Hippocampal formation (tissue), 2 donors: ENCODE measurements at regions not wholly inside any gene's neighbourhood (a gene's known extent, or its start where the extent isn't known, plus 50 kb on each side); places are given as distances from the start of the nearest gene placed in this dataset.
A peak's percentile ranks its signal among the peaks of the same experiment; 100 is the strongest.
"Not testable (repeated sequence)": the region's sequence is repeated elsewhere in the genome, so short reads cannot be mapped to it uniquely, and the experiment has no call there.

Experiments used
- DNase-seq, 2 donors: peaks; one replicate each; lab custom pipeline; 2025; lab: John Stamatoyannopoulos, UW

DNA sequence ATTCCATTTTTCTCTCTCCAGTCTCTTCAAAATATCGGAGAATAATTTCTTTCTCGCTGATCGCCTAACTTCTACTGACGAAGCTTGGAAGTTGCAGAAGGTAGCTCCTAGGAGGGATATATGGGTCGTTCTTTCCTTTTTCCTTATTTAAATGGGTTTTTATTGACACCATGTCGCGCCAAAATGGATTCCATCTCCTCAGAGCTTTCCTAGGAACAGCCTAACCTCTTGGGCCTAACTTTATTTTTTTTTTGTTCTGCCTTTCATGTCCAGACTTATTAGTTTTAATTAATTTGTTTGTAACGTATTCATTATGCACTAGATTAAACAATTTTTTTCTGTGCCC lies 92.0 kb upstream of the XIST start:
- DNase-seq = no peak

DNA sequence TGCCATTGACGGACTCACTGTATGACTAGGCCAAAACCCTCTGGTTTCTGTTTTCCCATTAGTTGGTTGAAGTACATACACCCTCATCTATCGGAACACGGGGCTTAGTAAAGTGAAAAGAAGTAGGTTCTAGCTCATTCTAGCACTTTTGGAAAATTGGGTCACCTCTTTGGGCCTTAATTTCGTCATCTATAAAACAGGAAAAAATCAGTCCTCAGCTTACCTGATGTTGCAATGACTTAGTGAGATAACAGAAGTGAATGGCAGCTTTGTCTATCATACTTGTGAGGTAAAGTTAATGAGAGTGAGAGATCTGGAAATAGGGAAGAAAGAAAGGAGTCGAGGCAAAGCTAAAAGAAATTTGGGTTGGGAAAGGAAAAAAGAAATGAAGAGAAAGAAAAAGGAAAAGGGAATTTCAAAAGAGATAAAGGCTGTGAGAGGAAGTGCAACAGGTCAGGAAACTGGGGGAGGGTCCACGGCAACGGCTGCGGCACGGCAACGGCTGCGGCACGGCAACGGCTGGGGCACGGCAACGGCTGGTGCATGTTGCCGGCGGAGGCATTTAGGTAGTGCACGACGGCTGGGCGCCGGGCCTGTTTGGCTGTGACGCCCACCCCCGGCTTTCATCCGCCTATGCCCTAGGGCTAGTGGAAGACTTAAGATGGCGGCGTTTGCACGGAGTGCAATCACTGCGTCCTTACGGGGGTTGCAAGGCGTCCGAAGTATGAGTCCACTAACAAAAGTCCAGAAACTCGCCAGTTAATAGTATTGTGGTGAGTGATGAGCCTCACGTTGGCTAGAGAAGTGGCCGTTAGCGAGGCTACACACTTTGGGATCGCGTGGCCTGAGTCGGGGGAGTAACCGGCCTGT lies 91.4 kb upstream of the XIST start:
- DNase-seq = peak; percentile 71 to 91

GRCh38 chrX:73940893-73941470 lies 88.5 kb upstream of the XIST start:
- DNase-seq = no peak

DNA sequence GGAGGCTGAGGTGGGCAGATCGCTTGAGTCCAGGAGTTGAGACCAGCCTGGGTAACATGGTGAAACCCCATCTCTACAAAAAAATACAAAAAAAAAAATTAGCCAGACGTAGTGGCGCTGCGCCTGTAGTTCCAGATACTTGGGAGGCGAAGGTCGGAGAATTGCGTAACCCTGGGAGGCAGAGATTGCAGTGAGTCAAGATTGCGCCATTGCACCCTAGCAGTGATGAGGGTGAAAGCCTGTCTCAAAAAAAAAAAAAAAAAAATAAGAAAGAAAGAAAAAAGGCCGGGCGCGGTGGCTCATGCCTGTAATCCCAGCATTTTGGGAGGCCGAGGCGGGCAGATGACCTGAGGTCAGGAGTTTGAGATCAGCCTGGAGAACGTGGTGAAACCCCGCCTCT lies 85.3 kb upstream of the XIST start:
- not testable (repeated sequence) for DNase-seq

DNA sequence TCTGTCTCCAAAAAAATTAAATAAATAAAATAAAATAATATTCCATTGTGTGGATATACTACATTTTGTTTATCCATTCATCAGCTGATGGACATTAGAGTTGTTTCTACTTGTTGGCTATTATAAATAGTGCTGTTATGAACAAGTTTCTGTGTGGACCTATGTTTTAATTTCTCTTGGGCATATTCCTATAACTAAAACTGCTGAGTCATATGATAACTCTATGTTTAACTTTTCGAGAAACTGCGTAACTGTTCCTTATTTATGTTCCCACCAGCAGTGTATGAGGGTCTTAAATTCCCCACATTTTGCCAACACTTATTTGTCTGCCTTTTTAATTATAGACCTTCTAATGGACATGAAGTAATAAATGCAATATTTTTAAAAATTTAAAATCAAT lies 80.0 kb upstream of the XIST start:
- no peak for DNase-seq

GRCh38 chrX:73930300-73930699 lies 77.8 kb upstream of the XIST start:
- DNase-seq = no peak

DNA sequence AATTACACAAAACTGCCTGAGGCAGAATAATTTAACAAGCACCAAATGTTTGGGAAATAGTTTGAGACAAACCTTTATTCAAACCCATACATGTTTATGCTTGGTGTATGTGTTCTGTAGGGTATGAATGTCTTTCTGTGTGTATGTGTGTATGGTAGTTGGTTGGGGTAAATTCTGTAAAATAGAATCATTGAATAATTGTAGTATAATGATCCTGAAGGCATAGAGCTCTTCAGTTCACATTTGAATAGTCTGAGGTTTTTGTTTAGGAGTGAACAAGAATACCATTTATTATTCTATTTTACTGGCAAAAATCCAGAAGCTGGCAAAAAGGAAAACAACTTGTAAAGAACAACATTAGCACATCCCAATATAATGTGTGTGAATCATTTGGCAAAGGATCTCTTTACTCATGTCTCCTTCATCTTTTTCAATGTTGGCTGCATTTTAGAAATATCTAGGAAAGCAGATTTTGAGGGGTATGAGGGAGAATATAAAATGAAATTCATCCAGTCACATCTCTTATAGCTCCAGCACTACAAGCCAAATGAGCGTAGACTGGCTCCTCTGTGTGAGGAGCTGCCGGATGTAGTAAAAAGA lies 70.4 kb upstream of the XIST start:
- no peak for DNase-seq

- no peak for DNase-seq
Measured at GRCh38 chrX:73916931-73917667, 64.6 kb upstream of the XIST start.

GRCh38 chrX:73916489-73916888 lies 64.0 kb upstream of the XIST start:
- DNase-seq = no peak

GRCh38 chrX:73914792-73915191 lies 62.3 kb upstream of the XIST start:
- DNase-seq = not testable (repeated sequence)

GRCh38 chrX:73913580-73913979 lies 61.1 kb upstream of the XIST start:
- no peak for DNase-seq

GRCh38 chrX:73911946-73912345 lies 59.4 kb upstream of the XIST start:
- DNase-seq = not testable (repeated sequence)

- not testable (repeated sequence) for DNase-seq
Measured at GRCh38 chrX:73905749-73906374, 53.3 kb upstream of the XIST start.

DNA sequence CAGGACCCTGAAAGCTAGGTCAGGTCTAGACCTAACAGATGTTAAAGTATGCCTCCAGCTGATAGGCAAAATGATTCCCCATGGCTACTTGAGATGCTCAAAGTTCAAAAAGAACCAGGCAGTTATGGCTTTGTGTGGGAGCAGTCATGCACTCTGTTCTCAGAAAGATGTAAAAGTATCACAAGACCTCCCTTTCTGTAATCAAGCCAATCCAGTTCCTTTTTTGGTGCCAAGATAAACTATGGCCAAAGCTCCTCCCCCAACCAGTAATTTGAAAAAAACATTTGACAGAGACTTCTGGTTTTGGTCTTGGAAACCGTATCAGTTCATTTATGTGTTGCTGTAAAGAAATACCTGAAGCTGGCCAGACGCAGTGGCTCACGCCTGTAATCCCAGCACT lies 51.4 kb upstream of the XIST start:
- no peak for DNase-seq
